ENCODE measurements at regions not wholly inside any gene's neighbourhood (a gene's known extent, or its start where the extent isn't known, plus 50 kb on each side); places are given as distances from the start of the nearest gene placed in this dataset.

GRCh38 chr6:159532155-159532554 lies 160.9 kb downstream of the SOD2 start:
- Histone ChIP-seq H3K36me3 (no peaks in the 10 kb centered on the region), H3K27me3 (no peaks in the 10 kb centered on the region), H3K4me1 (no peaks in the 10 kb centered on the region), H3K4me3 (replicated peaks in 1 of 3) (no peak overlapping the region), H3K27ac (no peak overlapping the region), H3K9me3 (no peaks in the 10 kb centered on the region)
- 97 to 100% methylated on average over 5 to 6 of the region's 6 CpGs for WGBS, 2 donors
- DNase-seq = no peak
- no peak for TF ChIP-seq POLR2A (IDR thresholded peaks at IDR 0.05)
- no peak for TF ChIP-seq CTCF (IDR thresholded peaks at IDR 0.05)
- intact Hi-C loops (cut with DNase I) = no loop called here

GRCh38 chr6:159529934-159530333 lies 163.1 kb downstream of the SOD2 start:
- TF ChIP-seq CTCF (IDR thresholded peaks at IDR 0.05) (no peak), POLR2A (IDR thresholded peaks at IDR 0.05) (no peak)
- H3K27me3 ChIP-seq = no peaks in the 10 kb centered on the region
- no peaks in the 10 kb centered on the region for H3K36me3 ChIP-seq
- H3K27ac ChIP-seq = no peak overlapping the region
- 72 to 78% methylated on average over 7 of the region's 7 CpGs for WGBS, 2 donors
- H3K9me3 ChIP-seq = no peaks in the 10 kb centered on the region
- H3K4me3 ChIP-seq (replicated peaks in 1 of 3) = no peak overlapping the region
- H3K4me1 ChIP-seq = no peaks in the 10 kb centered on the region
- no peak for DNase-seq
- intact Hi-C loops (cut with DNase I) = no loop called here

- Histone ChIP-seq H3K9me3 (no peaks in the 10 kb centered on the region), H3K27me3 (no peaks in the 10 kb centered on the region), H3K4me1 (no peaks in the 10 kb centered on the region), H3K4me3 (replicated peaks in 1 of 3) (no peak overlapping the region), H3K27ac (no peak overlapping the region), H3K36me3 (no peaks in the 10 kb centered on the region)
- 89 to 97% methylated on average over 1 of the region's 1 CpG for WGBS, 2 donors
- intact Hi-C loops (cut with DNase I) = no loop called here
- TF ChIP-seq POLR2A (IDR thresholded peaks at IDR 0.05) = no peak
- no peak for TF ChIP-seq CTCF (IDR thresholded peaks at IDR 0.05)
- DNase-seq = no peak
These were observed 165.7 kb downstream of the SOD2 start for GRCh38 chr6:159527351-159527750.

- Histone ChIP-seq H3K4me1 (no peaks in the 10 kb centered on the region), H3K9me3 (no peaks in the 10 kb centered on the region), H3K36me3 (no peaks in the 10 kb centered on the region), H3K27ac (no peak overlapping the region), H3K4me3 (replicated peaks in 1 of 3) (no peak overlapping the region), H3K27me3 (no peaks in the 10 kb centered on the region)
- 78 to 82% methylated on average over 9 of the region's 9 CpGs for WGBS, 2 donors
- no peak for TF ChIP-seq POLR2A (IDR thresholded peaks at IDR 0.05)
- no peak for TF ChIP-seq CTCF (IDR thresholded peaks at IDR 0.05)
- intact Hi-C loops (cut with DNase I) = no loop called here
- DNase-seq = no peak
These were observed 167.5 kb downstream of the SOD2 start for GRCh38 chr6:159525445-159526025.

GRCh38 chr6:159522877-159523547 lies 170.0 kb downstream of the SOD2 start:
- Histone ChIP-seq H3K27ac (no peak overlapping the region), H3K4me3 (replicated peaks in 1 of 3) (no peak overlapping the region), H3K4me1 (no peaks in the 10 kb centered on the region), H3K36me3 (no peaks in the 10 kb centered on the region), H3K9me3 (no peaks in the 10 kb centered on the region), H3K27me3 (no peaks in the 10 kb centered on the region)
- intact Hi-C loops (cut with DNase I) = no loop called here
- no peak for TF ChIP-seq CTCF (IDR thresholded peaks at IDR 0.05)
- TF ChIP-seq POLR2A (IDR thresholded peaks at IDR 0.05) = no peak
- no peak for DNase-seq
- WGBS, 2 donors = 89 to 91% methylated on average over 4 of the region's 4 CpGs

All from thyroid gland (tissue), 4 donors.